ENCODE measurements at regions not wholly inside any gene's neighbourhood (a gene's known extent, or its start where the extent isn't known, plus 50 kb on each side); places are given as distances from the start of the nearest gene placed in this dataset.
A peak's percentile ranks its signal among the peaks of the same experiment; 100 is the strongest.

- WGBS (ENCODE audit: low lambda C conversion rate) = 96% methylated on average over 3 of the region's 3 CpGs
Measured at GRCh38 chr9:3756071-3756470, 230.3 kb upstream of the RFX3 start.

GRCh38 chr9:3751125-3751758 lies 225.4 kb upstream of the RFX3 start:
- Histone ChIP-seq H3K9ac (no peak overlapping the region), H3K9me2 (no peaks in the 10 kb centered on the region), H4K20me1 (ENCODE audit: insufficient read depth) (no peaks in the 10 kb centered on the region), H3K4me1 (ENCODE audit: control insufficient read depth in 1 of 2, insufficient read depth in 2 of 2, low read depth in 1 of 2, low read length in 1 of 2) (peaks cover 0 to 17% of the 10 kb centered on the region in 2 experiments; a peak in 3 of 4 replicates), H3K4me3 (ENCODE audit: low read depth in 2 of 2, low read length in 1 of 2) (no peak overlapping the region), H3K4me2 (no peak overlapping the region), H3K79me2 (ENCODE audit: insufficient read depth) (no peaks in the 10 kb centered on the region), H3K36me3 (replicated peaks in 1 of 2; ENCODE audit: control insufficient read depth in 1 of 2, insufficient read depth in 2 of 2, low read length in 1 of 2) (no peaks in the 10 kb centered on the region), H3K9me3 (no peaks in the 10 kb centered on the region), H3K27ac (ENCODE audit: low read depth in 2 of 2, low read length in 1 of 2) (peak overlapping the region in 1 of 2 experiments; percentile 28; a peak in 2 of 4 replicates), H2AFZ (ENCODE audit: low read depth) (peak overlapping the region; percentile 9; the same call in 1 of the 2 replicates), H3K27me3 (ENCODE audit: insufficient read depth) (no peaks in the 10 kb centered on the region), H3F3A (replicated peaks; ENCODE audit: insufficient read depth) (peaks cover 2% of the 10 kb centered on the region)
- ChIA-PET CTCF (no interaction called here), POLR2A (no interaction called here)
- WGBS (ENCODE audit: low lambda C conversion rate) = 82% methylated on average over 2 of the region's 2 CpGs
- DNase-seq = no peak
- TF ChIP-seq RAD21 (IDR thresholded peaks at IDR 0.05; ENCODE audit: low read length) (no peak), TEAD4 (IDR thresholded peaks at IDR 0.05; ENCODE audit: borderline replicate concordance, insufficient read depth) (no peak), NFIC (IDR thresholded peaks at IDR 0.05; ENCODE audit: borderline replicate concordance) (peak; percentile 45; the same call in 1 of the 2 replicates)

More at GRCh38 chr9:3756071-3756470, 230.3 kb upstream of the RFX3 start:
- CTCF ChIA-PET = no interaction called here
- H3K79me2 ChIP-seq (ENCODE audit: insufficient read depth) = no peaks in the 10 kb centered on the region
- H3K36me3 ChIP-seq (replicated peaks in 1 of 2; ENCODE audit: control insufficient read depth in 1 of 2, insufficient read depth in 2 of 2, low read length in 1 of 2) = no peaks in the 10 kb centered on the region
- no peak overlapping the region for H3K4me2 ChIP-seq
- no peak for TF ChIP-seq GABPA (IDR thresholded peaks at IDR 0.05; ENCODE audit: low read depth)
- no peak overlapping the region for H2AFZ ChIP-seq (ENCODE audit: low read depth)
- no peak overlapping the region for H3K27ac ChIP-seq (ENCODE audit: low read depth in 2 of 2, low read length in 1 of 2)
- no peaks in the 10 kb centered on the region for H3K27me3 ChIP-seq (ENCODE audit: insufficient read depth)
- no peak overlapping the region for H3K4me3 ChIP-seq (ENCODE audit: low read depth in 2 of 2, low read length in 1 of 2)
- no peaks in the 10 kb centered on the region for H4K20me1 ChIP-seq (ENCODE audit: insufficient read depth)
- H3K4me1 ChIP-seq (ENCODE audit: control insufficient read depth in 1 of 2, insufficient read depth in 2 of 2, low read depth in 1 of 2, low read length in 1 of 2) = peaks cover 0 to 9% of the 10 kb centered on the region in 2 experiments; a peak in 1 of 4 replicates
- DNase-seq = no peak
- H3K9ac ChIP-seq = no peak overlapping the region
- H3K9me2 ChIP-seq = no peaks in the 10 kb centered on the region
- H3F3A ChIP-seq (replicated peaks; ENCODE audit: insufficient read depth) = no peaks in the 10 kb centered on the region
- POLR2A ChIA-PET = no interaction called here
- H3K9me3 ChIP-seq = no peaks in the 10 kb centered on the region

GRCh38 chr9:3750321-3750720 lies 224.5 kb upstream of the RFX3 start:
- WGBS (ENCODE audit: low lambda C conversion rate) = 77% methylated on average over 5 of the region's 5 CpGs
- no peak for DNase-seq
- CTCF ChIA-PET = no interaction called here

More at GRCh38 chr9:3750321-3750720, 224.5 kb upstream of the RFX3 start:
- no peak overlapping the region for H2AFZ ChIP-seq (ENCODE audit: low read depth)
- H3K9me2 ChIP-seq = no peaks in the 10 kb centered on the region
- no peak overlapping the region for H3K4me3 ChIP-seq (ENCODE audit: low read depth in 2 of 2, low read length in 1 of 2)
- H3F3A ChIP-seq (replicated peaks; ENCODE audit: insufficient read depth) = peaks cover 8% of the 10 kb centered on the region
- no peaks in the 10 kb centered on the region for H3K79me2 ChIP-seq (ENCODE audit: insufficient read depth)
- no peak overlapping the region for H3K27ac ChIP-seq (ENCODE audit: low read depth in 2 of 2, low read length in 1 of 2)
- H3K4me2 ChIP-seq = no peak overlapping the region
- no peak overlapping the region for H3K9ac ChIP-seq
- no peaks in the 10 kb centered on the region for H4K20me1 ChIP-seq (ENCODE audit: insufficient read depth)
- H3K9me3 ChIP-seq = no peaks in the 10 kb centered on the region
- peaks cover 0 to 17% of the 10 kb centered on the region in 2 experiments; a peak in 3 of 4 replicates for H3K4me1 ChIP-seq (ENCODE audit: control insufficient read depth in 1 of 2, insufficient read depth in 2 of 2, low read depth in 1 of 2, low read length in 1 of 2)
- TF ChIP-seq TEAD4 (IDR thresholded peaks at IDR 0.05; ENCODE audit: borderline replicate concordance, insufficient read depth) (no peak), MEF2A (IDR thresholded peaks at IDR 0.05; ENCODE audit: borderline replicate concordance, low read depth) (no peak), RAD21 (IDR thresholded peaks at IDR 0.05; ENCODE audit: low read length) (no peak), NFIC (IDR thresholded peaks at IDR 0.05; ENCODE audit: borderline replicate concordance) (no peak)
- H3K36me3 ChIP-seq (replicated peaks in 1 of 2; ENCODE audit: control insufficient read depth in 1 of 2, insufficient read depth in 2 of 2, low read length in 1 of 2) = no peaks in the 10 kb centered on the region
- no peaks in the 10 kb centered on the region for H3K27me3 ChIP-seq (ENCODE audit: insufficient read depth)
- POLR2A ChIA-PET = no interaction called here

Measured in SK-N-SH (cell line).